RWPE2 (cell line): ENCODE measurements at regions not wholly inside any gene's neighbourhood (a gene's known extent, or its start where the extent isn't known, plus 50 kb on each side); places are given as distances from the start of the nearest gene placed in this dataset.
"Not testable (repeated sequence)": the region's sequence is repeated elsewhere in the genome, so short reads cannot be mapped to it uniquely, and the experiment has no call there.

Experiments
- ATAC-seq: fragments of 200-7000 bp; cut with Tn5 transposase; 3 replicates; pipeline ENCODE4 v1.9.1; 2021; ENCODE audit warnings: low read depth
- DNase-seq: peaks from one replicate; pipeline ENCODE4 v3.0.0-alpha.2; 2020; ENCODE audit warnings: low spot score
- H3K27ac ChIP-seq: fragments of 450-650 bp; 2 replicates; pipeline ENCODE4 v1.5.1; 2017; ENCODE audit warnings: mild to moderate bottlenecking; ENCODE audit not compliant: poor library complexity, severe bottlenecking
- H3K27me3 ChIP-seq: fragments of 250-450 bp; sonication (Bioruptor Pico); 2 replicates; pipeline ENCODE4 v1.5.1; 2021; ENCODE audit warnings: mild to moderate bottlenecking, moderate library complexity; ENCODE audit not compliant: insufficient read depth, poor library complexity, severe bottlenecking
- H3K36me3 ChIP-seq: fragments of 250-450 bp; sonication (Bioruptor Pico); 2 replicates; pipeline ENCODE4 v1.5.1; 2020; ENCODE audit warnings: low read depth, mild to moderate bottlenecking, moderate library complexity
- H3K4me1 ChIP-seq: fragments of 250-450 bp; sonication (Bioruptor Pico); 2 replicates; pipeline ENCODE4 v1.5.1; 2021; ENCODE audit warnings: mild to moderate bottlenecking, moderate library complexity; ENCODE audit not compliant: insufficient read depth, poor library complexity, severe bottlenecking
- H3K4me3 ChIP-seq: fragments of 250-450 bp; sonication (Bioruptor Pico); 2 replicates; pipeline ENCODE4 v1.5.1; 2021; ENCODE audit warnings: mild to moderate bottlenecking, moderate library complexity; ENCODE audit not compliant: severe bottlenecking
- H3K9me3 ChIP-seq: fragments of 250-450 bp; sonication (Bioruptor Pico); 2 replicates; pipeline ENCODE4 v1.5.1; 2021; ENCODE audit warnings: mild to moderate bottlenecking, moderate library complexity; ENCODE audit not compliant: severe bottlenecking
- CTCF ChIP-seq: fragments of 450-650 bp; IDR thresholded peaks from one replicate; pipeline ENCODE4 v1.5.1; 2017; ENCODE audit warnings: mild to moderate bottlenecking, moderate library complexity; ENCODE audit not compliant: poor library complexity, severe bottlenecking

GRCh38 chr14:66268802-66269334, 217.3 kb upstream of the CCDC196 start:
- H3K27me3 ChIP-seq = no peaks in the 10 kb centered on the region
- H3K36me3 ChIP-seq = no peaks in the 10 kb centered on the region
- TF ChIP-seq CTCF = no peak
- no peak overlapping the region for H3K4me3 ChIP-seq
- H3K27ac ChIP-seq = no peak overlapping the region
- DNase-seq (no peak), ATAC-seq (no peak)
- no peaks in the 10 kb centered on the region for H3K9me3 ChIP-seq
- H3K4me1 ChIP-seq = no peaks in the 10 kb centered on the region

- no peaks in the 10 kb centered on the region for H3K4me1 ChIP-seq
- ATAC-seq (no peak), DNase-seq (no peak)
- no peak for TF ChIP-seq CTCF
- no peaks in the 10 kb centered on the region for H3K9me3 ChIP-seq
- no peaks in the 10 kb centered on the region for H3K36me3 ChIP-seq
- no peaks in the 10 kb centered on the region for H3K27me3 ChIP-seq
- no peak overlapping the region for H3K4me3 ChIP-seq
- H3K27ac ChIP-seq = no peak overlapping the region
Measured at GRCh38 chr14:66272221-66272620, 213.9 kb upstream of the CCDC196 start.

- Histone ChIP-seq H3K4me1 (no peaks in the 10 kb centered on the region), H3K4me3 (no peak overlapping the region), H3K27ac (no peak overlapping the region), H3K27me3 (no peaks in the 10 kb centered on the region), H3K36me3 (no peaks in the 10 kb centered on the region), H3K9me3 (no peaks in the 10 kb centered on the region)
- no peak for TF ChIP-seq CTCF
- DNase-seq = no peak
- no peak for ATAC-seq
Measured at GRCh38 chr14:66273261-66273832, 212.8 kb upstream of the CCDC196 start.

GRCh38 chr14:66278418-66278817, 207.8 kb upstream of the CCDC196 start:
- H3K27ac ChIP-seq, H3K9me3 ChIP-seq, H3K4me1 ChIP-seq, DNase-seq, H3K36me3 ChIP-seq, H3K27me3 ChIP-seq, ATAC-seq, H3K4me3 ChIP-seq: not testable (repeated sequence)

GRCh38 chr14:66281036-66281776, 205.0 kb upstream of the CCDC196 start:
- Histone ChIP-seq H3K27ac (no peak overlapping the region), H3K4me3 (no peak overlapping the region), H3K27me3 (no peaks in the 10 kb centered on the region), H3K4me1 (no peaks in the 10 kb centered on the region), H3K9me3 (no peaks in the 10 kb centered on the region), H3K36me3 (no peaks in the 10 kb centered on the region)
- TF ChIP-seq CTCF = no peak
- no peak for ATAC-seq
- no peak for DNase-seq
